Tibial artery (tissue), 4 donors: ENCODE measurements at regions not wholly inside any gene's neighbourhood (a gene's known extent, or its start where the extent isn't known, plus 50 kb on each side); places are given as distances from the start of the nearest gene placed in this dataset.
A peak's percentile ranks its signal among the peaks of the same experiment; 100 is the strongest.

ENCODE experiments used
- DNase-seq, 2 donors: peaks; one replicate each; pipeline ENCODE4 v3.0.0-alpha.2; 2019
- H3K27ac ChIP-seq, 2 donors: fragments of 200-600 bp; sonication (generic) in 1 of 2; 1 replicate in 1 of 2; 2 replicates in 1 of 2; pipeline ENCODE4 v1.5.1; 2018 to 2019; ENCODE audit warnings: mild to moderate bottlenecking in 1 of 2
- H3K27me3 ChIP-seq, 2 donors: fragments of 200-600 bp; sonication (generic) in 1 of 2; one replicate each; pipeline versions ENCODE4 v1.5.1 to v1.6.0; 2016 to 2019
- H3K36me3 ChIP-seq, 3 donors: fragments of 200-600 bp; sonication (generic) in 2 of 3; one replicate each; pipeline ENCODE4 v1.5.1; 2016 to 2019; ENCODE audit warnings: mild to moderate bottlenecking in 2 of 3
- H3K4me1 ChIP-seq, 4 donors: fragments of 200-600 bp; sonication (generic) in 2 of 4; 1 replicate in 3 of 4; 2 replicates in 1 of 4; pipeline ENCODE4 v1.5.1; 2016 to 2019
- H3K4me3 ChIP-seq, 2 donors: fragments of 200-600 bp; sonication (generic) in 1 of 2; 1 replicate in 1 of 2; 2 replicates in 1 of 2; pipeline ENCODE4 v1.5.1; 2018 to 2019; ENCODE audit warnings: mild to moderate bottlenecking in 2 of 2
- H3K9me3 ChIP-seq, 3 donors: fragments of 200-600 bp; sonication (generic) in 1 of 3; one replicate each; pipeline ENCODE4 v1.5.1; 2016 to 2019
- intact Hi-C: fragments of 100-400 bp; cut with DNase I; formaldehyde crosslinking; loops from one replicate; pipeline ENCODE4 v1.15.0; 2023; ENCODE audit warnings: low total_unique reads
- TF ChIP-seq, protein P1 (sequence below), 2 experiments: fragments of 200-600 bp in 1 of 2; fragments of 450-650 bp in 1 of 2; IDR thresholded peaks; one replicate each; pipeline ENCODE4 v1.5.1; 2017 to 2019; ENCODE audit warnings: antibody characterized with exemption in 2 of 2, mild to moderate bottlenecking in 1 of 2, moderate library complexity in 1 of 2

DNA sequence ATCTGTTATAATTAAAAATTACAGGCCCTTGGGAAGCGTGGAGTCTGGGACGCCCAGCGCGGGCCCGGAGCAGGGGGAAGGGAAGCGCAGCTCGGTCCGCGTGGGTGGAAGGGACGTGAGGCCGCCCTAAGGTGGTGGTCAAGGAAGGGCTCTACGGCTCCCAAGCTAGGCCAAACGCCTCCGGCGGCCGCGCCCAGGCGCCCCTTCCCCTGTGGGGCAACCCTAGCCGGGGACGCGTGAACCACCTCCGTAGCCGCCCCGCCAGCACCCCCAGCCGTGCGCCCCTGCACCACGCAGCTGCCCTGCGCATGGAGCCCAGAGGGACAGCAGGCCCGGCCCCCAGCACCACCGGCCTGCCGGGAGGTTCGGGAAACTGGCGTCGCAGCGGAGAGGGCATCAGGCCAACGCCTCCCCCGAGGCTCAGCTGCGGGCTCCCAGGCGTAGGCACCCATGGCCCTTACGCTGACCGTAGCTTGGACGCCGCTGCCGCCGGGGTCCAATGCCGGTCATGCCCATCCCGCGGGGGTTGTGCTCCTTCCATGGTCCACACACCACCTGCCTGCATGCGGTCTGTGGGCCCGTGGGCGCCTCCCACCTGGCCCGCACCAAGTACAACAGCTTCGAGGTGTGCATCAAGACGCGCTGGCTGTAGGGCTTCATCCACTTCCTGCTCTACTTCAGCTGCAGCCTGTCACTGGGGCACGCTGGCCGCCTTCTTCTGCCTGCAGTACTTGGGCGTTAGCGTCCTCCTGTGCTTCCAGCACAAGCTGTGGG lies 166.7 kb downstream of the SEPTIN7 start:
- peaks cover 0 to 21% of the 10 kb centered on the region in 2 donors for H3K27me3 ChIP-seq
- intact Hi-C loops: no loop called here
- no peaks in the 10 kb centered on the region for H3K36me3 ChIP-seq
- no peak for DNase-seq
- no peaks in the 10 kb centered on the region for H3K9me3 ChIP-seq
- TF ChIP-seq, protein P1, sequence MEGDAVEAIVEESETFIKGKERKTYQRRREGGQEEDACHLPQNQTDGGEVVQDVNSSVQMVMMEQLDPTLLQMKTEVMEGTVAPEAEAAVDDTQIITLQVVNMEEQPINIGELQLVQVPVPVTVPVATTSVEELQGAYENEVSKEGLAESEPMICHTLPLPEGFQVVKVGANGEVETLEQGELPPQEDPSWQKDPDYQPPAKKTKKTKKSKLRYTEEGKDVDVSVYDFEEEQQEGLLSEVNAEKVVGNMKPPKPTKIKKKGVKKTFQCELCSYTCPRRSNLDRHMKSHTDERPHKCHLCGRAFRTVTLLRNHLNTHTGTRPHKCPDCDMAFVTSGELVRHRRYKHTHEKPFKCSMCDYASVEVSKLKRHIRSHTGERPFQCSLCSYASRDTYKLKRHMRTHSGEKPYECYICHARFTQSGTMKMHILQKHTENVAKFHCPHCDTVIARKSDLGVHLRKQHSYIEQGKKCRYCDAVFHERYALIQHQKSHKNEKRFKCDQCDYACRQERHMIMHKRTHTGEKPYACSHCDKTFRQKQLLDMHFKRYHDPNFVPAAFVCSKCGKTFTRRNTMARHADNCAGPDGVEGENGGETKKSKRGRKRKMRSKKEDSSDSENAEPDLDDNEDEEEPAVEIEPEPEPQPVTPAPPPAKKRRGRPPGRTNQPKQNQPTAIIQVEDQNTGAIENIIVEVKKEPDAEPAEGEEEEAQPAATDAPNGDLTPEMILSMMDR (IDR thresholded peaks at IDR 0.05): no peak
- H3K4me3 ChIP-seq: no peak overlapping the region
- no peak overlapping the region for H3K27ac ChIP-seq
- H3K4me1 ChIP-seq: no peaks in the 10 kb centered on the region

DNA sequence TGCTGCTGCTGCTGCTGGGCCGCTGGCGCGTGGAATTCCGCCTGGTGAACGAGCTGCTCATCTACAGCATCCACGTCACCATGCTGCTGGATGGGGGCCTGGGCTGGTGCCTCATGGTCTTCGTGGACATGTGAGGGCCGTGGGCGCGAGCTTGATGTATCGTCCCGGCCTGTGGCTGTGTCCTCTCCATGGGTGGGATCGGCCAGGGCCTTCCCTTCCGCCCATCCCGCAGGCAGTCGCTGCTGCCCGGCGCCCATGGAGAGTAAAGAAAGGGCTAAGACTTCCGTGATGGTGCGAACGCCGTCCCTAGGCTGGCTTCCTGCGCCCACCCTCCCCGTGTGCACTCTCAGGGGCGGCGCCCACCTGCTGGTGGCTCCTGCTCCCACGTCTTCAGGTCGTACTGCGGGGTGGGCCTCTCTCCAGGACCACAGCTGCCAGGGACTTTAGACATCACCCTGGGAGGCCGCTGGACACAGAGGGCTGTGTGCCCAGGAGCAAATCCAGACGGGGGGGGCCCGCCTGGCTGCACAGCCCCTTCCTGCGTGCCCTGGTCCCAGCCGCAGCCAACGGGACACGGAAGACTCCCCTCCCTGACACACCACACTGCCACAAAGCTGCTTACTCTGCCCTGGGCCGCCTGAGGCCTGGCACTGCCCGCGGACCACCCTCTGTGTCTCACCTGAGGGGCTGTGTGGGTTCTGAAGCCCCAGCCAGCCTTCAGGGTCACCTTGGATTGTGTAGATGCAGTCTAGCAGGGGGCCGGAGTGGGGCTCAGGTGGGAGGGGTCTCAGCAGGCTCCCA lies 167.5 kb downstream of the SEPTIN7 start:
- Histone ChIP-seq H3K27me3 (peaks cover 0 to 21% of the 10 kb centered on the region in 2 donors), H3K9me3 (no peaks in the 10 kb centered on the region), H3K36me3 (no peaks in the 10 kb centered on the region), H3K4me3 (no peak overlapping the region), H3K4me1 (no peaks in the 10 kb centered on the region), H3K27ac (no peak overlapping the region)
- intact Hi-C loops: no loop called here
- no peak for DNase-seq
- TF ChIP-seq, protein P1 (IDR thresholded peaks at IDR 0.05): no peak

DNA sequence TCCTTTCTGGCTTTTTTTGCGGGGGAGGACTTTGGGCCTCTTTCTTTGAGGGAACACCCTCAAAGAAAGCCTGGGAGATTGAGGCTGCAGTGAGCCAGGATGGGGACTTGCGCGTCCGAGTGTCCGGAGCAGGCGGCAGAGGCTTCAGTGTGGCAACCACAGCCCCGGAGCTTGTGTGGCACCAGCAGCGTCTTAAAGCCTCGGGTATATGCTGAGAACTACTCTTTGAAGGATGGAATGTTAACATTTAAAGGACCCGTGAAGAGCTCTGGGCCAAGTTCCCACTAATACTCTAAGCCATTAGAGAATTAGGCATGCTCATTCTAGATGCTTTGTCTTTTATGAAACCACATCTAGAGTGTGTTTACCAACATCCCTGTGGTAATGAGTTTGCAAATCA lies 168.2 kb downstream of the SEPTIN7 start:
- Histone ChIP-seq H3K4me3 (no peak overlapping the region), H3K27ac (no peak overlapping the region), H3K9me3 (no peaks in the 10 kb centered on the region), H3K27me3 (peaks cover 0 to 21% of the 10 kb centered on the region in 2 donors), H3K4me1 (no peaks in the 10 kb centered on the region), H3K36me3 (no peaks in the 10 kb centered on the region)
- TF ChIP-seq, protein P1 (IDR thresholded peaks at IDR 0.05): no peak
- intact Hi-C loops: no loop called here
- DNase-seq: no peak

DNA sequence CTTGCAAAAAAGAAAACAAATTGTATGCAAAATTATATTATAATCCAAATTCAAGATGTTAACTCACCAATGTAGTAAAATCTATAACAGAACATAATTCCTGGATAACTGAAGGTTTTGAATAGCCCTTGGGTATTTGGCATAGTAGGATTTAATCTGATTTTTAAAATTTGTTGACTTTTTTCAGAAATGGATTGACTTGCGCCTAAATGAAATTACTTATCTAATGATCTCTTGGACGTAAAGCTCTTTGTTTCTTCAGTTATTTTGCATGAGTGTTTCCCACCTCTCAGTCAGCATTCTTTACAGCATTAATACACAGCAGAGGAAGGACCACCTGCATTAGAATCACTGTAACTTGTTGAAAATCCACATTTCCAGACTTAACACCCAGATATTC lies 169.6 kb downstream of the SEPTIN7 start:
- no peak overlapping the region for H3K4me3 ChIP-seq
- H3K36me3 ChIP-seq: no peaks in the 10 kb centered on the region
- H3K27ac ChIP-seq: no peak overlapping the region
- intact Hi-C loops: no loop called here
- H3K9me3 ChIP-seq: no peaks in the 10 kb centered on the region
- no peaks in the 10 kb centered on the region for H3K4me1 ChIP-seq
- DNase-seq: no peak
- TF ChIP-seq, protein P1 (IDR thresholded peaks at IDR 0.05): no peak
- H3K27me3 ChIP-seq: peaks cover 0 to 21% of the 10 kb centered on the region in 2 donors

DNA sequence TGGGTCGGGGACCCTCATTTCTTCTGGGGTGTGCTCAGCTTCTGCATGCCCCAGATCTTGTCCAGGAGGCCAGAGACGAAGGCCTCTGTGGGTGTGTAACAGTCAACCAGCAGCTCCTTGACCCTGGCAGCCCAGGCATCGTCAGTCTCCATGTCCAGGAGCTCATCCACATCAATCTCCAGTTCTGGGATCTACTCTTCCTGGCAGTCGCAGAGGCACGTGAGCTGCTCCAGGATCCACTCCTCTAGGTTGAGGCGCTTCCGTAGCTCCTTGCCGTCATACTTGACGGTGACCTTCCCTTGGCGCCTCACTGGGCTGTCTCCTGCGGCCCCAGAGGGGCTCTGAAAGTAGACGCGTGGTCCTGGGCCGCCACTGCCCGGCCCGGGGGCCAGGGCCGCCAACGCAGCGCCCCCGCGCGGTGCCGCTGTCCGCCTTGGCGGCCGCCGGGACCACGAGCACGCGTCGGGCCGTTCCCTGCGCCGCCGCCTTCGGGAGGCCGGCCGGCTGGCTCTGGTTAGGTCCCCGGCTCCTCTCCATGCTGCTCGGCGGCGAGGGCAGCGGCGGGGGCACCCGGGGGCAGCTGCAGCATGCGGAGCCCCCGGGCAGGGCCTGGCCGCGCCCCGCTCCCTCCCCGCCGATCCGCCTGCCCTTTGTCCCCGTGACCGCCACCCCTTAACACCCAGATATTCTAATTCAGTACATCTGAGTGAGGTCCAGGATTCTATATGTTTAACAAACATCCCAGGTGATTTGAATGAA lies 170.5 kb downstream of the SEPTIN7 start:
- Histone ChIP-seq H3K9me3 (no peaks in the 10 kb centered on the region), H3K4me1 (no peaks in the 10 kb centered on the region), H3K27ac (no peak overlapping the region), H3K36me3 (no peaks in the 10 kb centered on the region), H3K4me3 (peak overlapping the region; percentile 7 to 27), H3K27me3 (peaks cover 0 to 21% of the 10 kb centered on the region in 2 donors)
- TF ChIP-seq, protein P1 (IDR thresholded peaks at IDR 0.05): no peak
- no peak for DNase-seq
- intact Hi-C loops: no loop called here
